ENCODE measurements at regions not wholly inside any gene's neighbourhood (a gene's known extent, or its start where the extent isn't known, plus 50 kb on each side); places are given as distances from the start of the nearest gene placed in this dataset.

- TF ChIP-seq FOSL1 (CRISPR knock-in tag; IDR thresholded peaks at IDR 0.05; ENCODE audit: borderline replicate concordance): no peak
- no peak for TF ChIP-seq ZNF607 (CRISPR knock-in tag; IDR thresholded peaks at IDR 0.05; ENCODE audit: borderline replicate concordance)
- TF ChIP-seq ZNF530 (CRISPR knock-in tag; IDR thresholded peaks at IDR 0.05; ENCODE audit: low read depth): no peak
- TF ChIP-seq KDM2A (CRISPR knock-in tag; IDR thresholded peaks at IDR 0.05; ENCODE audit: borderline replicate concordance, low read depth): no peak
- no peak for TF ChIP-seq CEBPB (IDR thresholded peaks at IDR 0.05; ENCODE audit: borderline replicate concordance, low read depth, low read length)
- TF ChIP-seq NR2F1 (CRISPR knock-in tag; IDR thresholded peaks at IDR 0.05): no peak
- no peak for TF ChIP-seq RBM39 (IDR thresholded peaks at IDR 0.05; ENCODE audit: low read depth, low read length, poor library complexity, severe bottlenecking)
- no peak for TF ChIP-seq HMG20A (CRISPR knock-in tag; IDR thresholded peaks at IDR 0.05; ENCODE audit: borderline replicate concordance)
- no peak for TF ChIP-seq ZNF619 (CRISPR knock-in tag; IDR thresholded peaks at IDR 0.05)
- H3K27ac ChIP-seq (ENCODE audit: extremely low read length, insufficient read depth, low read length): no peak overlapping the region
- H3K4me3 ChIP-seq (replicated peaks in 1 of 3; ENCODE audit: insufficient read depth in 1 of 3, low read depth in 2 of 3, low read length in 3 of 3): no peak overlapping the region
- DNase-seq (ENCODE audit: low spot score) (no peak), ATAC-seq (no peak), FAIRE-seq (no peak)
- H4K20me1 ChIP-seq (ENCODE audit: insufficient read depth, low read length): no peaks in the 10 kb centered on the region
- H3K9ac ChIP-seq (ENCODE audit: insufficient read depth, low read depth, low read length): no peak overlapping the region
- no peak overlapping the region for H3K4me2 ChIP-seq (ENCODE audit: low read depth, low read length)
- no peak overlapping the region for H2AFZ ChIP-seq (ENCODE audit: low read length)
- intact Hi-C loops (cut with micrococcal nuclease; ENCODE audit: unreplicated experiment) (no loop called here), in situ Hi-C loops (cut with HindIII; ENCODE audit: extremely low pct_ligation_motif_present, low pct_unique_long_range_greater_than_20kb) (no loop called here)
- BruUV-seq (replicated peaks): no TSS peak
- H3K79me2 ChIP-seq (ENCODE audit: insufficient read depth, low read length): no peaks in the 10 kb centered on the region
- CTCF ChIA-PET (ENCODE audit: low intra/inter-chr PET ratio, low total read pairs): no interaction called here
- H3K4me1 ChIP-seq (ENCODE audit: insufficient read depth, low read length): no peaks in the 10 kb centered on the region
- peaks cover 29% of the 10 kb centered on the region for H3K9me3 ChIP-seq (ENCODE audit: low read length)
- 67% methylated on average over 2 of the region's 2 CpGs for WGBS (ENCODE audit: low lambda C conversion rate)
- POLR2A ChIA-PET: no interaction called here
- no peaks in the 10 kb centered on the region for H3K36me3 ChIP-seq (replicated peaks in 1 of 2; ENCODE audit: control insufficient read depth in 1 of 2, insufficient read depth in 2 of 2, low read length in 2 of 2)
- H3K27me3 ChIP-seq (ENCODE audit: control insufficient read depth in 1 of 2, insufficient read depth in 2 of 2, low read length in 2 of 2): no peaks in the 10 kb centered on the region
Observed at GRCh38 chr7:17444151-17444550, 145.7 kb downstream of the AHR start.

DNA sequence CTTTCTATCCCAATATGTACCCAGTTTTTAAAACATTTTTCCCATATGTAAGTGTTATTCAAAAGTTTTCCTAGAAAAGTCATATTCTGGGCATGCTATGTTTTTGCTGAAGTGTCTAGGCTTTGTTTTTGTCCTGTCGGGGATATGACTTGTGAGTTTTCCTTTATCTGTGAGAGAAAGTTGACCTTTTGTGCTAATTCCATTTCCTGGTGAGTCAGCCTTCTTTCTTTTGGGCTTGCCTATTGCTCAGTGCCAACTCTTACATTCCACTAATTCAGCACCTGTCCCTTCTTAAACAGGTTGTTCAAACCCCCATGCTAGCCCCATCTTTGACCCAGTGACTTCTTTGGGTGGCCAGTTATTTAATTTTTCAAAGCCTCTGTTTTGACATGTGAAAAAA is 146.2 kb downstream of the AHR start:
- no peak for FAIRE-seq

More for the DNA sequence above, 146.2 kb downstream of the AHR start:
- Histone ChIP-seq H3K9me3 (ENCODE audit: low read length) (peaks cover 26% of the 10 kb centered on the region), H2AFZ (ENCODE audit: low read length) (no peak overlapping the region), H3K27ac (ENCODE audit: extremely low read length, insufficient read depth, low read length) (no peak overlapping the region), H4K20me1 (ENCODE audit: insufficient read depth, low read length) (no peaks in the 10 kb centered on the region), H3K36me3 (replicated peaks in 1 of 2; ENCODE audit: control insufficient read depth in 1 of 2, insufficient read depth in 2 of 2, low read length in 2 of 2) (no peaks in the 10 kb centered on the region), H3K4me1 (ENCODE audit: insufficient read depth, low read length) (no peaks in the 10 kb centered on the region), H3K79me2 (ENCODE audit: insufficient read depth, low read length) (no peaks in the 10 kb centered on the region), H3K4me3 (replicated peaks in 1 of 3; ENCODE audit: insufficient read depth in 1 of 3, low read depth in 2 of 3, low read length in 3 of 3) (no peak overlapping the region), H3K9ac (ENCODE audit: insufficient read depth, low read depth, low read length) (no peak overlapping the region), H3K27me3 (ENCODE audit: control insufficient read depth in 1 of 2, insufficient read depth in 2 of 2, low read length in 2 of 2) (no peaks in the 10 kb centered on the region), H3K4me2 (ENCODE audit: low read depth, low read length) (no peak overlapping the region)
- CTCF ChIA-PET (ENCODE audit: low intra/inter-chr PET ratio, low total read pairs): no interaction called here
- BruUV-seq (replicated peaks): no TSS peak
- no peak for DNase-seq (ENCODE audit: low spot score)
- intact Hi-C loops (cut with micrococcal nuclease; ENCODE audit: unreplicated experiment) (no loop called here), in situ Hi-C loops (cut with HindIII; ENCODE audit: extremely low pct_ligation_motif_present, low pct_unique_long_range_greater_than_20kb) (no loop called here)
- ATAC-seq: no peak; the same call in 2 of the 3 replicates
- POLR2A ChIA-PET: no interaction called here
- no peak for TF ChIP-seq GLMP (CRISPR knock-in tag; IDR thresholded peaks at IDR 0.05; ENCODE audit: borderline replicate concordance)
- peak; percentile 38; the same call in 1 of the 2 replicates for TF ChIP-seq RARA (CRISPR knock-in tag; IDR thresholded peaks at IDR 0.05)
- TF ChIP-seq EEA1 (CRISPR knock-in tag; IDR thresholded peaks at IDR 0.05; ENCODE audit: borderline replicate concordance): no peak
- TF ChIP-seq FOXK2 (IDR thresholded peaks at IDR 0.05): no peak
- TF ChIP-seq FOSL2 (CRISPR knock-in tag; IDR thresholded peaks at IDR 0.05): peak; percentile 57; the same call in 1 of the 2 replicates
- peak; percentile 92 for TF ChIP-seq ZNF7 (CRISPR knock-in tag; IDR thresholded peaks at IDR 0.05)
- no peak for TF ChIP-seq ATF2 (CRISPR knock-in tag; IDR thresholded peaks at IDR 0.05)
- 0% methylated on average over 1 of the region's 1 CpG for WGBS (ENCODE audit: low lambda C conversion rate)

All from HepG2 (cell line).